ENCODE measurements at regions not wholly inside any gene's neighbourhood (a gene's known extent, or its start where the extent isn't known, plus 50 kb on each side); places are given as distances from the start of the nearest gene placed in this dataset.

- TF ChIP-seq CTCF (IDR thresholded peaks at IDR 0.05; ENCODE audit: poor library complexity) (no peak), EZH2phosphoT487 (IDR thresholded peaks at IDR 0.05; ENCODE audit: low read depth, severe bottlenecking, unreplicated experiment) (no peak), EZH2 (IDR thresholded peaks at IDR 0.05; ENCODE audit: borderline replicate concordance) (no peak)
Observed at GRCh38 chr15:97319291-97319690, 641.2 kb upstream of the ARRDC4 start.
